Mesothelial cell of epicardium (in vitro differentiated cells): ENCODE measurements at regions not wholly inside any gene's neighbourhood (a gene's known extent, or its start where the extent isn't known, plus 50 kb on each side); places are given as distances from the start of the nearest gene placed in this dataset.
"Not testable (repeated sequence)": the region's sequence is repeated elsewhere in the genome, so short reads cannot be mapped to it uniquely, and the experiment has no call there.

ENCODE experiments used
- DNase-seq, 2 experiments: peaks; one replicate each; pipeline ENCODE4 v3.0.0; 2021; ENCODE audit warnings: low spot score in 2 of 2; ENCODE audit not compliant: unreplicated experiment in 2 of 2
- H3K27ac Mint-ChIP-seq: 2 replicates; pipeline ENCODE4 v1.8.0; 2021; ENCODE audit warnings: mixed read lengths
- H3K27me3 Mint-ChIP-seq: 2 replicates; pipeline ENCODE4 v1.8.0; 2021; ENCODE audit warnings: low read depth, mixed read lengths
- H3K36me3 Mint-ChIP-seq: 2 replicates; pipeline ENCODE4 v1.8.0; 2021; ENCODE audit warnings: mixed read lengths
- H3K4me1 Mint-ChIP-seq: 2 replicates; pipeline ENCODE4 v1.8.0; 2021; ENCODE audit warnings: mixed read lengths
- H3K4me3 Mint-ChIP-seq: 2 replicates; pipeline ENCODE4 v1.8.0; 2021; ENCODE audit warnings: mild to moderate bottlenecking, moderate library complexity, mixed read lengths
- H3K9me3 Mint-ChIP-seq: 2 replicates; pipeline ENCODE4 v1.8.0; 2021; ENCODE audit warnings: mixed read lengths
- CTCF ChIP-seq: fragments of 200-600 bp; sonication (generic); IDR thresholded peaks from one replicate; pipeline ENCODE4 v1.5.0; 2021; ENCODE audit warnings: antibody characterized with exemption; ENCODE audit not compliant: unreplicated experiment

- no peak for DNase-seq
- TF ChIP-seq CTCF, result no peak
- H3K27ac Mint-ChIP-seq, result no peak overlapping the region
- no peak overlapping the region for H3K4me3 Mint-ChIP-seq
- no peaks in the 10 kb centered on the region for H3K9me3 Mint-ChIP-seq
- H3K36me3 Mint-ChIP-seq, result no peaks in the 10 kb centered on the region
- H3K27me3 Mint-ChIP-seq, result peaks cover 8% of the 10 kb centered on the region
- no peaks in the 10 kb centered on the region for H3K4me1 Mint-ChIP-seq
Observed at GRCh38 chr1:4485398-4485797, 169.0 kb upstream of the AJAP1 start.

GRCh38 chr1:4485878-4486277 lies 168.5 kb upstream of the AJAP1 start:
- no peak for TF ChIP-seq CTCF
- peaks cover 9% of the 10 kb centered on the region for H3K27me3 Mint-ChIP-seq

DNA sequence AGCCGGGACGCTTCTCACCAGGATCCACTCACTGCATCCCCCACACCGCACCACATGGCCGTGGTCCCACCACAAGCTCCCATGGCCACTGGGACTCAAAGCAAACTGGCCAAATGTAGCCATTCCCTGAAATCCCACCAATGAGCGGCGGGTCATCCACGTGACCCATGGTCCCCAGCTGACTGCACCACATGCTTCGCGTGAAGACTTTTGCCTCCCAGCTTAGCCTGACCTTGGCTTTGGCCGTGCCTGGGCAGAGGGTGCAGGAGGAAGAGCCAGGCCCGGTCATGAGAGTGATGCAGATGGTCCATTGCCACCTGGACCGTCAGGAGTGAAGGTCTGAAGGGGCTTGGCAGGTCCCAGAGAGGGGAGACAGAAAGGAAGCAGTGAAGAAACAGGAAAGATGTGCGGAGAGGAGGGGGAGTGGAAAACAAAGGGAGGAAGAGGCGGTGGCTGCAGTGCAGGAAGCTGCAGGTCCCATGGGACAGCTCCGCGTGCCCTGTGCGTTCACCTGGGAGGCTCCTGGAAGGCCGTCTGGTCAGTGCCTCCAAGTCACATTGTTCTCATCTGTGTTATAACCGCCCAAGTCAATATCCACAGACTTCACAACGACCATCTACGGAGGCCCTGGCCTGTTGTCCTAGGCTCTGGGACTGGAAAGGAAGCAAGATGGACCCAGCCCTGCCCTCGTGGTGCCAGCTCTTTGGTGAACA lies 167.8 kb upstream of the AJAP1 start:
- H3K4me3 Mint-ChIP-seq, result no peak overlapping the region
- no peak for DNase-seq
- H3K27me3 Mint-ChIP-seq, result peaks cover 15% of the 10 kb centered on the region
- TF ChIP-seq CTCF, result no peak
- H3K9me3 Mint-ChIP-seq, result no peaks in the 10 kb centered on the region
- no peaks in the 10 kb centered on the region for H3K4me1 Mint-ChIP-seq
- no peak overlapping the region for H3K27ac Mint-ChIP-seq
- H3K36me3 Mint-ChIP-seq, result no peaks in the 10 kb centered on the region

More at GRCh38 chr1:4485878-4486277, 168.5 kb upstream of the AJAP1 start:
- Mint-ChIP-seq H3K36me3 (no peaks in the 10 kb centered on the region), H3K27ac (no peak overlapping the region), H3K4me1 (no peaks in the 10 kb centered on the region), H3K4me3 (no peak overlapping the region), H3K9me3 (no peaks in the 10 kb centered on the region)
- DNase-seq, result no peak

DNA sequence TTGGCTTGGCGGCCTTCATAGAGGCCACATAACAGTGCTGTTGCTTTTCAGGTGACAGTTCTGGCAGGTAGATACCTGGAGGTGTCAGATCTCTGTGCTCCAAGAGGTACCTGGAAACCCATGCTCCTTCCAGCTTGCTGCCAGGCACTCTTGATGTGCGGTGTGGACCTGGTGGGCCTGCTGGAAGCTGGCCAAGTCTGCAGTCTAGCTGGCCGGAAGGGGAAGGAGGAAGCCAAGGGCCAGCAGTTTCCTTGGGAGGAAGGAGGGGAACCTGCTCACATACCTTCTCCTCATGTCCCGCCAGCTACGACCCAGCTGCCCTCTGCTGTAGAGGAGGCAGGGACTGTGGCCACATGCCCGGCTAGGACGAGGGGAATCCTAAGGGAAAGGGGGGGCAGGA lies 166.4 kb upstream of the AJAP1 start:
- no peaks in the 10 kb centered on the region for H3K36me3 Mint-ChIP-seq
- H3K27me3 Mint-ChIP-seq, result peaks cover 16% of the 10 kb centered on the region
- no peak overlapping the region for H3K27ac Mint-ChIP-seq
- DNase-seq, result no peak
- TF ChIP-seq CTCF, result no peak
- no peak overlapping the region for H3K4me3 Mint-ChIP-seq
- H3K9me3 Mint-ChIP-seq, result no peaks in the 10 kb centered on the region
- no peaks in the 10 kb centered on the region for H3K4me1 Mint-ChIP-seq

GRCh38 chr1:4489486-4489885 lies 164.9 kb upstream of the AJAP1 start:
- no peak for TF ChIP-seq CTCF
- Mint-ChIP-seq H3K9me3 (no peaks in the 10 kb centered on the region), H3K27ac (no peak overlapping the region), H3K36me3 (no peaks in the 10 kb centered on the region), H3K4me1 (no peaks in the 10 kb centered on the region), H3K4me3 (no peak overlapping the region), H3K27me3 (peaks cover 13% of the 10 kb centered on the region)
- no peak for DNase-seq

GRCh38 chr1:4489992-4490391 lies 164.4 kb upstream of the AJAP1 start:
- not testable (repeated sequence) for H3K27ac Mint-ChIP-seq, H3K4me3 Mint-ChIP-seq, H3K4me1 Mint-ChIP-seq, H3K36me3 Mint-ChIP-seq, H3K9me3 Mint-ChIP-seq, DNase-seq
- H3K27me3 Mint-ChIP-seq, result peaks cover 16% of the 10 kb centered on the region
